Erythroblast (primary cell): ENCODE measurements at regions not wholly inside any gene's neighbourhood (a gene's known extent, or its start where the extent isn't known, plus 50 kb on each side); places are given as distances from the start of the nearest gene placed in this dataset.

Source experiments
- DNase-seq, 2 experiments: peaks; one replicate each; lab custom pipeline; 2025; lab: John Stamatoyannopoulos, UW
- GATA1 ChIP-seq: IDR thresholded peaks from 2 replicates; pipeline ENCODE4 v1.6.1; 2011; ENCODE audit warnings: low read depth, mild to moderate bottlenecking, control low read depth, low read length, moderate library complexity
- POLR2A ChIP-seq: IDR thresholded peaks from 2 replicates; pipeline ENCODE4 v1.6.1; 2011; ENCODE audit warnings: mild to moderate bottlenecking, low read length

DNA sequence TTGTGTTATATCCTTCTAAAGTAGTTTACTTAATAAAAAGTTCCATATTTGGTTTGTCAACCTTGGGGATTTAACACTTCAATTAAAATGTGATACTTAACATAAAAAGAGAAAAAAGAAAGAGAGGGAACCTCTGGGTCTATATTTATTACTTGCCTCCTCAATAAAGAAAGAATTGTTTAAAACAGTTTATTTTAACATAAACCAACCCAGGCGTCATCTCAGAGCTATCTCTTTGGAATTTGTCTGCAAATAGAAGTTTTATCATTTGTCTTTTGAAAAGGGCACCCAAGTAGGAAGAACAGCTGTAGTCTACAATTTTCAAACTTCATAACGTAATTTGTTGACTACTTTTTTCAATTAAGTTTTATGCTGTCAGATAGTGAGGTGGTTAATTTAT lies 364.1 kb downstream of the KCNJ2 start:
- TF ChIP-seq POLR2A = no peak
- TF ChIP-seq GATA1 = no peak
- no peak for DNase-seq

DNA sequence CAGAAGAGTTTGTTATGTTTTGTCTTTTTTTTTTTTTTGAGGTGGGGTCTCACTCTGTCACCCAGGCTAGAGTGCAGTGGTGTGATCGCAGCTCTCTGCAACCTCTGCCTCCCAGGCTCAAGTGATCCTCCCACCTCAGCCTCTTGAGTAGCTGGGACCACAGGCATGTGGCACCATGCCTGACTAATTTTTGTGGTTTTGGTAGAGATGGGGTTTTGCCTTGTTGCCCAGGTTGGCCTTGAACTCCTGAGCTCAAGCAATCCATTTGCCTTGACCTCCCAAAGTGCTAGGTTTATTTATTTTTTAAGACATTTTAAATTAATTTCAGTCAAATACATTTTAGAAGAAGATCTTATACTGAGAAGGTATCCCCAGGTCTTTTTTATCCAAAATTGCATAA lies 366.7 kb downstream of the KCNJ2 start:
- DNase-seq = no peak
- TF ChIP-seq POLR2A (no peak), GATA1 (no peak)

DNA sequence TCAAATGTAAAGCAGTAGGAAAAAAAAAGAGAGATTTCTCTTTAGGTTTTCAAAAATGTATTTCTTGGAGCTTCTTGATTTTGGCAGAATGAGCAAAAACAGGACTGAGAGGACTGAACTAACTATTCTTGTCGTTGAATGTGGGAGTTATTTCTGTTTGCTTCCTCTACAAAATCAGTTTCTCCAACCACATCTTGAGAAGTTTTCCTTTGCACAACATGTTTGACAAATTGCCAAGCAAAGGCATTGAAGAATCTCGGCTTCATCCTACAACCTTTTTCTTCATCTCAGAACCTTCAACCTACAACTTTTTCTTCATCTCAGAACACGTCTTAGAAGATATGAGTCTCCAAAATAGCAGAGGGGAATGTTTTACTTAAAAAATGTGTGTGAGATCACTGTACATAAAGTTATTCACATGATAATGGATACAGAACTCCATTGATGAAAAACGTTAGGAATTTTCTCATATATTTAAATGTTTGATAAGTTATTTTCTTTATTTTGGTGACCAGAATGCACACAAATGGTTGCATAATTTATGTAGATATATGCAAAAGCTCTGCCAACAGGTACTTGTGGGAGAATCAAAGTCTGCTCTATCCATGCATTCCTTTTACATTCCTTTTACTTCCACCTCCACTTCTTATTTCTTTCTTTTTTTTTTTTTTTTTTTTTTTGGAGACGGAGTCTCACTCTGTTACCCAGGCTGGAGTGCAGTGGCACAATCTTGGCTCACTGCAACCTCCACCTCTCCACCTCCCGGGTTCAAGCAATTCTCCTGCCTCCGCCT lies 370.0 kb downstream of the KCNJ2 start:
- DNase-seq = no peak
- TF ChIP-seq GATA1 = no peak

DNA sequence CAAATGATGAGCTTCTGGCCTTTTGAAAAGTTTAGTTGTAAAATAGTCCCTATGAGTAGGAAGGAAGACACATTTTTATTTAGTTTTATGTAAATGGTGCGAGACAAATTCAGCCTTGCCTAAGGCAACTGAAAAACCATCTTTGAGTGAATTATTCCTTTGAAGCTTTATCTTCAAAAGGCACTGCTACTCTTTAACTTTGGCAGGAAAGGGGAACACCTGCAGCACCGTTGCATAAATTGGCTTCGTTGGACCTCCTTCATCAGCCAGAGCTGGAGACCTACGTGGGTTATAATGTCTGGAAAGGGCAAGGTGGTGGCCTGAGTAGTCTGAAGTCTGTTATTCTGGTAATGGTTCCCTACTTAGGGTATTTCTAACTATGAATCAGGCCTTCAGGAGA lies 373.5 kb downstream of the KCNJ2 start:
- no peak for TF ChIP-seq POLR2A
- no peak for TF ChIP-seq GATA1
- DNase-seq = no peak

DNA sequence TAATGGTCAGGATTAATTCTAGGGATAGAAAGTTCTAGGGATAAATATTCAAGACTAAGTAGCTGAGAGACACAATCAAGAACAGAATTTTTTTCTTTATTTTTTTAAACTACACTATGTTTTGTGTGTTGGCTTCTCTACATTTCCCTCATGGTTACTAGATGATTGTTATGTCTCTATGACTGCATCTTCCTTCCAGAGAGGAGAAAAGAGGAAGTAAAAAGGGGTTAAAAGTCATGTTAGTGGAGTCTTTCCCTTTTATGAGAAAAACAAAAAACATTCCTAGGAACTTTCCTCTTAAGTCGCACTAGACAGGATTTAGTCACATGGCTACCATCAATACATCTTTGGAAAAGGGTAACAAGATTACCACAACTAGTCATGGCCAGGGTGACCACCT lies 375.0 kb downstream of the KCNJ2 start:
- DNase-seq = no peak
- no peak for TF ChIP-seq GATA1
- no peak for TF ChIP-seq POLR2A

DNA sequence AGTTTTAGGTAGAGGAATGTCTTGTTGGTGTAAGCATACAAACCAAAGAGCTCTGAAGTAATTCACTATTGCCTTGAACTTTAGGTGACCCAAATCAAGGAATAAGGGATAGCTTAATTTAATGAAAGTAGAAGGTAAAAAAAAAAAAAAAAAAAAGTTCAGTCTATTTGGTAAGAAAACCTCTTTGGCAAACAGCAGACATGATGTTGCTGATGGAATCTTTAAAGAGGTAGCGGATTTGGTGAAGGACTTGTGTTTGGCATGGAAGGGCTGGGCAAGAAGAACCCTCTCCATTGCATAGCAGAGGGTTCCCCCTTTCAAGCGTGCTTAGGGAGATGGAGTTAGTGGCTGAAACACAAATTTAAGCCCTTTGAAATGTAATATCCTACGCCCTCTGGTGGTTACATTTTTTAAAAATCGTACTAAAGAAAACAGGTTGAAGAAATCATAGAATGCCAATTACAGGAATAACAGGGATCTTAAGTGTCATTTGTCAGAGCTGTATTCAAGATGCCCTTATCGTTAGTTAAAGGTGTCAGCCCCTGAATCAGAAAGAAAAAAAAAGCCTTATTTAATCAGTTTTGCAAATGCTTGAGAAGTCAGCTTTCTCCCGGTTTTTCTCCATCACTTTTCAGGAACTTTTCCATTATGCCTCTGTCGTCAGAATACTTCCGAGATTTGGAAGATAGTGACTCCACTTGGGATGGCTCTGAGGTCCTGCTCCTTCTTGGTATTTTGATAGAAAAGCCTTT lies 383.1 kb downstream of the KCNJ2 start:
- TF ChIP-seq POLR2A (no peak), GATA1 (no peak)
- DNase-seq = peak; percentile 8 to 31

DNA sequence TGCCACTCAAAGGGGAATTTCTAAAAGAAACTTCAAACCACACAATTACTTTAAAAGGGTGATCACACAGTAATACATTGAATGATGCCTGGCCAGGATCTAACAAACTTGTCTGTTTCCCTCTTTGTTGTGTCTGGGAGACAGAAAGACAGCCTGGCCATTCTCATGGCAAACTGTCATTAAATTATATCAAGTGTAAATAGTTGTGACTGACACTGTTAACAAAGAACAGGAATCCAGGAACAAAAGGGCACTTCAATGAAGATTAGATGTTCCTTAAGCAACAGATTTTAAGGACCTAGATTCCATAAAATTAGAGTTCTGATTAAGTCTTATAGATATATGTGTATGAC lies 383.6 kb downstream of the KCNJ2 start:
- DNase-seq = no peak
- TF ChIP-seq GATA1 = no peak
- TF ChIP-seq POLR2A = no peak

DNA sequence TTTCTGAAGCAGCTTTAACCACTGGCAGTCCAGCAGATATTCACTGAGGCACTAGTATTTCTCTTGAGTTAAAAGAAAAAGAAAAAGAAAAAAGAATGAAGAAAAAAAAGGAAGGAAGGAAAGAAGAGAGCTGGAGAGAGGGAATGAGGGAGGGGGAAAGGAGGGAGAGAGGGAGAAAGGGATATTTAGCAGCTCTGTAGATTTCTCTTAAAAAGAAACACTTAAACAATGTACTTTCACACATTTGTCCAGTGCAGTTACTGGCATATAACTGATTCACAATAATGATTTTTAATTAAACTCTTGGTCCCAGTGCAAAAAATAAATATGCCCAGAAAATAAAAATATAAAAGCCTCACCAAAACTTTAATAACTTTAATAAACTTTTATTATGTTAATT lies 386.4 kb downstream of the KCNJ2 start:
- DNase-seq = no peak

DNA sequence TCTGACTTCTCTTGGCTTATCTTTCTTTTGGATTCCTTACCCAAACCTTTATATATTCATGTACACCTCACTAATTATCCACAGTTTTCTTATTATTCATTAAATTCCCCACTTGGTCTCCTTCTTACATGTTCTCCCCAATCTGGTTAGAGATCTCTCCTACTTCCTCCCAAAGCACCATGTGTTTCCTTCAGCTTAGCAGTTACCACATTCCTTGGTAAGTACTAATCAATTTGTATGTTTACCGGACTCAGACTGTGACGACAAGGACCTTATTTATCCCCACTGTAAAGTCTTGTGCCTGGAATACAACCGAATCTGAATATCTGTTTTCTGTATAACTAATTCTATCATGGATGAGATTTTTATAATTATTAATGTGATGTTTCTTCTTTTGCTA lies 389.5 kb downstream of the KCNJ2 start:
- no peak for DNase-seq
- no peak for TF ChIP-seq GATA1
- no peak for TF ChIP-seq POLR2A

More for the DNA sequence above, 386.4 kb downstream of the KCNJ2 start:
- TF ChIP-seq GATA1 = no peak

DNA sequence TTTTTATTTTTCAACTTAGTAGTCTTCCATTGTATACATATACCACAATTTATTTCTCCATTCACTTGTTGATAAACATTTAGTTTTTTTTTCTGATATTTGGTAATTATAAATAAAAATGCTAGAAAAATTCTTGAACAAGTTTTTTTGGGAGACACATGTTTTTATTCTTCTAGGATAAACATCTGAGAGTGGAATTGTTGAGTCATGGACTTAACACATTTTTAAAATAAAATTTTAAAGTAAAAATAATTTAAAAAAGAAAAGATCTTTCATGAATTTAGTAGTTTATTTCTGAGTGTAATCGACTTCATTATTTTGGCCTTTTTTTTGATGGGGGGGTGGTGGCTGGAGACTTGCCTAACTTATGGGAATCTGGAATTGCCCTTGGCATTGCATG lies 391.1 kb downstream of the KCNJ2 start:
- TF ChIP-seq GATA1 = no peak
- TF ChIP-seq POLR2A = no peak
- no peak for DNase-seq

DNA sequence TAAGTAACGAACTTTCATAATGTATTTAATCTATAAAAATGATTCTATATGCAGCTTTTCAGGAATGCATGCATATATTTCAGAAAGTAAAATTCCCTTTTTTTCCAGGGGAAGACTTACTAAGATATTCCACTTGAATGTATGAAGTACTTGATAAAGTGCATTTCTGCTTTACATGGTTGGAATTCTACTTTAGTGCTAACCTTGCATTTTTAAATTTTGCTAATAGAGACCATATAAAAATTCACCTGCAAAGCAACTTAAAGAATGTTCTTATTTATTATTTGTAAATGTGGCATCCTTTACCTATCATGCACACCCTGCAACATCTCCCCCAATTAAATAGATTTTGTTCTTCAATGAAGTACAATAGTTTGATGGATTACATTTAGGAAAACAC lies 392.8 kb downstream of the KCNJ2 start:
- no peak for DNase-seq
- TF ChIP-seq GATA1 (no peak), POLR2A (no peak)

DNA sequence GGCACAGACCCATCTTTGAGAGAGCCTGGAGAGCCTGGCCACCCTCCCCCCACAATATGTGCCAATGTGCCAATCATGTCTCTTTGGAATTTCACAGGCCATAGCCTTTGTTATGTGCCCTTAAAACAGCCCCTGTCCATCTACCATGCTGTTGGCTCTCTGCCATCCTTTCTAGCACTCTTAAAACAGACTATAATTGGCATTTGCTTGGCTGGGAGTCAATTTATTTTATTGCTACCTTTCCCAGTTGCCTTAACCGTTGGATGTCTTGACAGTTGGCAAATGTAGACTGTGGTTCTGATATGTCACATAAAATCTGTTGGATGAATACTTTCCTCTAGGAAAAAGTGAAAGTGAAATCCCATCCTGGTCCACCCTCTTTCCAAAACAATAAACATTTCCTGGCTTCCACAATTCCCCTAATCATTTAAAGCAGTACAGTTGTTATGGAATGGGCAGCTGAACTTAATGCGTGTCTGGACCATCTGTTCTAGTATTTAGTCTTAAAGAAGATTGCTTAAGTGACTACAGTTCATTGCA lies 394.0 kb downstream of the KCNJ2 start:
- no peak for TF ChIP-seq GATA1
- no peak for TF ChIP-seq POLR2A
- DNase-seq = no peak

DNA sequence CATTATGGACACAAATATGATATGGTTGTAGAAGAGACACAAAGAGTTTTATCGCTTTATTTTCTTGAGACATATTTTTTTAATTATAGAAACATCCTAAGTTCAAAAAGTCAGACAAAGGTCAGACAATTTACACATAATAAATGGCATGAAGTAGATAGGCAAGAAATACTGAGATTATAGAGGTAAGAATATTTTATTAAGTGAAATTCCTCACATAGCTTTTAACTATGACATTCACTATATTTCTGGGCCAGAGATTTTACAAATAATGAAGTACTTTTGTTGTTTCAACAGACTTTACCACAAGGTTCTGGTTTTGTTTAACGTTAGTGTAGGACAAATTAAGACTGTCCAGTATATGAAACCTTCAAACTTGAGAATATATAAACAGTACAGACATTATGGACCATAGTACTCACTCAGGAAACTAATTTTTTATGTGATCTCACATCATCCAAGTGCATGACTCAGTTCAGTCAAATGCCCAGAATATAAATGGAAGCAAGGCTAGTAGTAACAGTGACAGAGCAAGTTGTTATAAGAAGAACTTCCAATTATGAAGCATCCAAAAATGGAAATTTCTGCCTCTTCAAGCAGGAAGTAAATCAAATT lies 394.8 kb downstream of the KCNJ2 start:
- TF ChIP-seq GATA1 (no peak), POLR2A (no peak)
- DNase-seq = no peak

DNA sequence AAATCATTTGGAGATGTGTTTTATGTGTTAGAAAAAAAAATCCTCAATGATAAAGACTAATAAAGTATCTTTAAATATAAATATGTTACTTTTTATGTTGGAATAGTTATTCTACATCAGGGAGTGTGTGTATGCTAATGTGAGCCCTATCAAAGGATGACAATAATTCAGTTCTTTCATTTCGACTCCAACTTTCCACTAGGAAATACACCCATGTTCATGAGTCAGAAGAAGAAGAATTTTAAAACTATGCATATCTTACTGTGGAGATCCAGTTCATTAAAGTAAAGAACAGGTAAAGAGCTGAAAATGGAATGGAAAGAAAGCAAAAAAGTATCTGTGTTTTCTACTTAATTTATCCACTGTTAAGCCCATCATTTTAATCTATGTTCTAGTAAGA lies 399.8 kb downstream of the KCNJ2 start:
- no peak for DNase-seq
- no peak for TF ChIP-seq GATA1
- TF ChIP-seq POLR2A = no peak
